Muscle layer of duodenum (tissue), 2 donors: ENCODE measurements at regions not wholly inside any gene's neighbourhood (a gene's known extent, or its start where the extent isn't known, plus 50 kb on each side); places are given as distances from the start of the nearest gene placed in this dataset.

Experiments used
- H3K27ac ChIP-seq: one replicate; pipeline ENCODE4 v1.7.0; 2013; ENCODE audit warnings: mild to moderate bottlenecking, low read length
- H3K27me3 ChIP-seq: one replicate; pipeline ENCODE4 v1.7.0; 2013; ENCODE audit warnings: low read depth, mild to moderate bottlenecking, control low read depth, low read length
- H3K36me3 ChIP-seq, 2 donors: one replicate each; pipeline ENCODE4 v1.7.0; 2013; ENCODE audit warnings: low read length in 2 of 2, control low read depth in 1 of 2, mild to moderate bottlenecking in 1 of 2; ENCODE audit not compliant: insufficient read depth in 2 of 2, control insufficient read depth in 1 of 2
- H3K4me1 ChIP-seq, 2 donors: one replicate each; pipeline ENCODE4 v1.7.0; 2013; ENCODE audit warnings: low read length in 2 of 2, mild to moderate bottlenecking in 2 of 2, control low read depth in 1 of 2, moderate library complexity in 1 of 2; ENCODE audit not compliant: insufficient read depth in 2 of 2, control insufficient read depth in 1 of 2
- H3K4me3 ChIP-seq, 2 donors: one replicate each; pipeline ENCODE4 v1.7.0; 2013; ENCODE audit warnings: low read length in 2 of 2, low read depth in 1 of 2, mild to moderate bottlenecking in 1 of 2
- H3K9me3 ChIP-seq, 2 donors: one replicate each; pipeline ENCODE4 v1.7.0; 2013; ENCODE audit warnings: low read length in 2 of 2, control low read depth in 1 of 2, mild to moderate bottlenecking in 1 of 2; ENCODE audit not compliant: control insufficient read depth in 1 of 2
- donor health status: healthy.

DNA sequence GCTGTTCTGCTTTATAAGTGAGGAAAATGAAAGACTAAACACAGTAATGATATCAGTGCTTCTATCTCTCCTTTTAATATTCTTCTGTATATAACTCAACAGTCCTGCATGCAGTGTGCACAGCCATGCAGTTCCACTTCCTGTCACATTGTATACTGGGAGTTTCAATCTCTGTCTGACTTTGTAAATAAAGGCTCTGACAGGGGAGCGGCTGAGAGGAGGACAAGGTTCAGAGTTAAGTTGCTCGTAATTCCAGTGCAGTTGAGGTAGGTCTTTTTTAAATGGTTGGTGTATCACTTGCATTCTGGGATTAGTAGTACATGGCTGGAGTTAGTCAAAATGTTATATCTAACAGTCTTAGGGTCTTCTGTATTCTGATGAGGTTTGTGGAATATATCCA lies 264.5 kb downstream of the OLFM3 start:
- Histone ChIP-seq H3K27ac (no peak overlapping the region), H3K36me3 (no peaks in the 10 kb centered on the region), H3K4me1 (no peaks in the 10 kb centered on the region), H3K4me3 (no peak overlapping the region), H3K27me3 (no peaks in the 10 kb centered on the region), H3K9me3 (no peaks in the 10 kb centered on the region)

- Histone ChIP-seq H3K4me3 (no peak overlapping the region), H3K36me3 (no peaks in the 10 kb centered on the region), H3K4me1 (no peaks in the 10 kb centered on the region), H3K27ac (no peak overlapping the region), H3K27me3 (no peaks in the 10 kb centered on the region), H3K9me3 (no peaks in the 10 kb centered on the region)
These were observed 263.4 kb downstream of the OLFM3 start for GRCh38 chr1:101733340-101733739.

GRCh38 chr1:101738475-101738874 lies 258.3 kb downstream of the OLFM3 start:
- no peak overlapping the region for H3K4me3 ChIP-seq

DNA sequence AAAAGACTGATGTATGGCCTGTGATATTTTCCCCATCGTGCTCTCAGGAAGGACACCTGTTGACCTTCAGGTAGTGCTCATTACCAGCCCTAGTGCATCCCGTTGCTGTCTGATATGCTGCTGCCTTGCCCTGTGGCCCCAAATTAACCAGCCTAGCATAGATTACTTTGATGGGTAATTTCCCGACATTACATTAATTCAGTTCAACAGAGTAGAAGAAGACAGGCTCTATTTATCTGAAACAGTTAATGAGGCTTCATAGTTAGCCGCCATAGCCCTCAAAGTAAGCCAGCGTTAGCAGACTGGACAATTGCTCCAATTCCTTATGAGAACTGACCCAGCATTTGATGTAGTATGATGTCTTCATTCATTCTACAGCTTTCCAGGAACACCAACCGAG lies 257.6 kb downstream of the OLFM3 start:
- H3K27ac ChIP-seq: no peak overlapping the region
- H3K27me3 ChIP-seq: no peaks in the 10 kb centered on the region
- H3K4me1 ChIP-seq: no peaks in the 10 kb centered on the region
- H3K4me3 ChIP-seq: no peak overlapping the region
- no peaks in the 10 kb centered on the region for H3K36me3 ChIP-seq
- H3K9me3 ChIP-seq: no peaks in the 10 kb centered on the region

More at GRCh38 chr1:101738475-101738874, 258.3 kb downstream of the OLFM3 start:
- Histone ChIP-seq H3K4me1 (no peaks in the 10 kb centered on the region), H3K36me3 (no peaks in the 10 kb centered on the region), H3K27me3 (no peaks in the 10 kb centered on the region), H3K27ac (no peak overlapping the region), H3K9me3 (no peaks in the 10 kb centered on the region)

- H3K36me3 ChIP-seq: no peaks in the 10 kb centered on the region
- H3K9me3 ChIP-seq: no peaks in the 10 kb centered on the region
- H3K4me1 ChIP-seq: no peaks in the 10 kb centered on the region
- no peak overlapping the region for H3K4me3 ChIP-seq
- H3K27me3 ChIP-seq: no peaks in the 10 kb centered on the region
- no peak overlapping the region for H3K27ac ChIP-seq
These were observed 256.8 kb downstream of the OLFM3 start for GRCh38 chr1:101739826-101740330.

- no peaks in the 10 kb centered on the region for H3K9me3 ChIP-seq
- H3K36me3 ChIP-seq: no peaks in the 10 kb centered on the region
- no peak overlapping the region for H3K27ac ChIP-seq
- no peaks in the 10 kb centered on the region for H3K4me1 ChIP-seq
- no peaks in the 10 kb centered on the region for H3K27me3 ChIP-seq
- H3K4me3 ChIP-seq: no peak overlapping the region
These were observed 254.8 kb downstream of the OLFM3 start for GRCh38 chr1:101741910-101742309.

- no peak overlapping the region for H3K4me3 ChIP-seq
- no peaks in the 10 kb centered on the region for H3K27me3 ChIP-seq
- H3K36me3 ChIP-seq: no peaks in the 10 kb centered on the region
- H3K9me3 ChIP-seq: no peaks in the 10 kb centered on the region
- H3K27ac ChIP-seq: no peak overlapping the region
- H3K4me1 ChIP-seq: no peaks in the 10 kb centered on the region
These were observed 254.2 kb downstream of the OLFM3 start for GRCh38 chr1:101742509-101742908.

DNA sequence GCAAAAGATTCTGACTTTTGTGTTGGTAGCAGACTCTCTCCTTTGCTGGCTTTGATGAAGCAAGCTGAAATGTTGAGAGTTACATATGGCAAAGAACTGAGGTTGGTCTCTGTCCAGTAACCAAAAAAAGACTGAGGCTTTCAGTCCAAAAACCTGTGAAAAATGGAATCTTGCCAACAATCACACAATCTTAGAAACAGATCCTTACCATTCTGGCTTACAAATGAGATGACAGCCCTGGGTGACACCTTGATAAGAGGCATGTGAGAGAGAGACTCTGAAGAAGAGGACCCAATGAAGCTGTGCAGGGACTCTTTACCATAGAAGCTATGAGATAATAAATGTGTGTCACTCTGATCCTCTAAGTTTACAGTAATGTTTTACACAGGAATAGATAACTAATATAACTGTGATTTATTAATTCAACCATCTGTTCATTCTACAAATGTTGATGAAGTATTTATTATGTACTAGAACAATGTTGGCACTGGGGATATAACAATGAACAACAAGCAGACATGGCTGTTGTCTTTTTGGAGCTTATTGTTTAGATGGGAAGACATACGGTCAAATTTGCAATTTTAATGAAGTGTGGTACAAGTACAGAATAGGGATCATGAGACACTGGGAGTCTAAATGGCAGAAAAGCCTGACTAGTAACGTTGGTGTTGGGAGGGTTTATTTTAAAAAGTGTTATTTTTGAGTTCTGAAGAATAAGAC lies 251.0 kb downstream of the OLFM3 start:
- no peaks in the 10 kb centered on the region for H3K9me3 ChIP-seq
- H3K27me3 ChIP-seq: no peaks in the 10 kb centered on the region
- H3K27ac ChIP-seq: no peak overlapping the region
- no peaks in the 10 kb centered on the region for H3K36me3 ChIP-seq
- no peak overlapping the region for H3K4me3 ChIP-seq
- no peaks in the 10 kb centered on the region for H3K4me1 ChIP-seq

- Histone ChIP-seq H3K27me3 (no peaks in the 10 kb centered on the region), H3K9me3 (no peaks in the 10 kb centered on the region), H3K27ac (no peak overlapping the region), H3K4me1 (no peaks in the 10 kb centered on the region), H3K4me3 (no peak overlapping the region), H3K36me3 (no peaks in the 10 kb centered on the region)
These were observed 248.6 kb downstream of the OLFM3 start for GRCh38 chr1:101748077-101748476.
